RWPE2 (cell line): ENCODE measurements at regions not wholly inside any gene's neighbourhood (a gene's known extent, or its start where the extent isn't known, plus 50 kb on each side); places are given as distances from the start of the nearest gene placed in this dataset.

Experiments
- ATAC-seq: fragments of 200-7000 bp; cut with Tn5 transposase; 3 replicates; pipeline ENCODE4 v1.9.1; 2021; ENCODE audit warnings: low read depth
- DNase-seq: peaks from one replicate; pipeline ENCODE4 v3.0.0-alpha.2; 2020; ENCODE audit warnings: low spot score
- H3K27ac ChIP-seq: fragments of 450-650 bp; 2 replicates; pipeline ENCODE4 v1.5.1; 2017; ENCODE audit warnings: mild to moderate bottlenecking; ENCODE audit not compliant: poor library complexity, severe bottlenecking
- H3K27me3 ChIP-seq: fragments of 250-450 bp; sonication (Bioruptor Pico); 2 replicates; pipeline ENCODE4 v1.5.1; 2021; ENCODE audit warnings: mild to moderate bottlenecking, moderate library complexity; ENCODE audit not compliant: insufficient read depth, poor library complexity, severe bottlenecking
- H3K36me3 ChIP-seq: fragments of 250-450 bp; sonication (Bioruptor Pico); 2 replicates; pipeline ENCODE4 v1.5.1; 2020; ENCODE audit warnings: low read depth, mild to moderate bottlenecking, moderate library complexity
- H3K4me1 ChIP-seq: fragments of 250-450 bp; sonication (Bioruptor Pico); 2 replicates; pipeline ENCODE4 v1.5.1; 2021; ENCODE audit warnings: mild to moderate bottlenecking, moderate library complexity; ENCODE audit not compliant: insufficient read depth, poor library complexity, severe bottlenecking
- H3K4me3 ChIP-seq: fragments of 250-450 bp; sonication (Bioruptor Pico); 2 replicates; pipeline ENCODE4 v1.5.1; 2021; ENCODE audit warnings: mild to moderate bottlenecking, moderate library complexity; ENCODE audit not compliant: severe bottlenecking
- H3K9me3 ChIP-seq: fragments of 250-450 bp; sonication (Bioruptor Pico); 2 replicates; pipeline ENCODE4 v1.5.1; 2021; ENCODE audit warnings: mild to moderate bottlenecking, moderate library complexity; ENCODE audit not compliant: severe bottlenecking
- CTCF ChIP-seq: fragments of 450-650 bp; IDR thresholded peaks from one replicate; pipeline ENCODE4 v1.5.1; 2017; ENCODE audit warnings: mild to moderate bottlenecking, moderate library complexity; ENCODE audit not compliant: poor library complexity, severe bottlenecking

- Histone ChIP-seq H3K9me3 (no peaks in the 10 kb centered on the region), H3K4me1 (no peaks in the 10 kb centered on the region)
- TF ChIP-seq CTCF = no peak
These were observed 332.7 kb downstream of the EDEM1 start for GRCh38 chr3:5520237-5520636.

GRCh38 chr3:5523125-5523524 lies 335.6 kb downstream of the EDEM1 start:
- no peak for TF ChIP-seq CTCF
- Histone ChIP-seq H3K9me3 (no peaks in the 10 kb centered on the region), H3K36me3 (no peaks in the 10 kb centered on the region), H3K4me3 (no peak overlapping the region), H3K4me1 (no peaks in the 10 kb centered on the region), H3K27ac (no peak overlapping the region), H3K27me3 (no peaks in the 10 kb centered on the region)
- no peak for DNase-seq
- no peak for ATAC-seq

More at GRCh38 chr3:5520237-5520636, 332.7 kb downstream of the EDEM1 start:
- Histone ChIP-seq H3K27me3 (no peaks in the 10 kb centered on the region), H3K4me3 (no peak overlapping the region), H3K27ac (no peak overlapping the region), H3K36me3 (no peaks in the 10 kb centered on the region)
- no peak for DNase-seq
- no peak for ATAC-seq

DNA sequence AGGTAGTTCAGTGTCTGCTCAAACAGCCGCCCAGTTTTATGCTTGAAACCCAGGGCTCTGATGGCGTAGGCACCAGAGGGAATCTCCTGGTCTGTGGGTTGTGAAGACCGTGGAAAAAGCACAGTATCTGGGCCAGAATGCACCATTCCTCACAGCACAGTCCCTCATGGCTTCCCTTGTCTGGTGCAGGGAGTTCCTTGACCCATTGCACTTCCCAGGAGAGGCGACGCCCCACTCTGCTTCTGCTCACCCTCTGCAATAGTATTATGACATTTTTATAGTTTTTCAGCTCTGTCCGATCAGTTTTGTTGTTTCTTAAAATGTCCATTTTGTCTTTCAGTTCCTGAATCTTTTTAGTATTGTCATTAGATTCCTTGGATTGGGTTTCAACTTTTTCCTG lies 343.5 kb downstream of the EDEM1 start:
- DNase-seq (no peak), ATAC-seq (no peak)
- Histone ChIP-seq H3K27me3 (no peaks in the 10 kb centered on the region), H3K9me3 (peaks cover 3% of the 10 kb centered on the region), H3K27ac (no peak overlapping the region), H3K4me1 (no peaks in the 10 kb centered on the region), H3K4me3 (no peak overlapping the region), H3K36me3 (no peaks in the 10 kb centered on the region)
- no peak for TF ChIP-seq CTCF

DNA sequence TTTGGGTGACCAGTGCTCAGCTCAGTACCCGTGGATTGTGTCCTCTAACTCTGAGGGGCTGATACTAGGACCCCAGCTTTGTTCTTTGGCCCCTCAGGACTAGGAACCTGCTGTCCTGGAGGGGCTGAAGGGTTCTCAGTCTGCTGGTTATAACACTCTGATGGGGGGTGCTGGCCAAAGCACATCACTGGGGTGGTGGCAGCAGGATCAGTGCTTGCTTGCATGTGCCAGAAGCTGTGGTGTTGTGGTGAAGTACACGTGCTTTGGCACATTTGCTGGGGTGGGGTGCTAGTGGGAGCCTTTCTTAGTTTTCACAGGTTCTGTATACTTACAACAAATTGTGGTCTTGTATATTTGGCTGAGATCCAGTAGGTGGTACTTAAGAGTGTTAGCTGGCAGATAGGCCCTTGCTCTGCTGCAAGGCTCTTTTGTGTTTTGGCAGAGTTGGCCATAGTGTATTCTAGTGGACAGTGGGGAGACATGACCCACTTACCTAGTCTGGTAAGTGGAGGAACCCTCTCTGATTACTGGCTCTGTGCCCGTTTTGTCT lies 344.3 kb downstream of the EDEM1 start:
- no peaks in the 10 kb centered on the region for H3K4me1 ChIP-seq
- peaks cover 3% of the 10 kb centered on the region for H3K9me3 ChIP-seq
- no peak for ATAC-seq
- no peak for TF ChIP-seq CTCF
- no peak overlapping the region for H3K4me3 ChIP-seq
- no peak for DNase-seq
- H3K27ac ChIP-seq = no peak overlapping the region
- H3K27me3 ChIP-seq = no peaks in the 10 kb centered on the region
- no peaks in the 10 kb centered on the region for H3K36me3 ChIP-seq

DNA sequence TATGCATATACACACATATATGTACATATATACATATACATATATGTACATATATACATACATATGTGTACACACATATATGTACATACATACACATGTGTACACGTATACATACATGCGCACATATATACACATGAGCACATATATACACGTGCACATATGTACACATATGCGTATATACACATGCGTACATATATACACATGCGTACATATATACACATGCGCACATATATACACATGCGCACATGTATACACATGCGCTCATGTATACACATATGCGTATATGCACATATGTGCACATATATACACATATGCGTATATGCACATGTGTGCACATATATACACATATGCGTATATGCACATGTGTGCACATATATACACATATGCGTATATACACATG lies 353.0 kb downstream of the EDEM1 start:
- ATAC-seq = no peak
- no peak for TF ChIP-seq CTCF
- Histone ChIP-seq H3K36me3 (no peaks in the 10 kb centered on the region), H3K4me3 (no peak overlapping the region), H3K9me3 (peaks cover 2% of the 10 kb centered on the region), H3K27me3 (no peaks in the 10 kb centered on the region), H3K4me1 (no peaks in the 10 kb centered on the region), H3K27ac (no peak overlapping the region)
- no peak for DNase-seq
